Hypothalamus (tissue), 51 donors: ENCODE measurements at regions not wholly inside any gene's neighbourhood (a gene's known extent, or its start where the extent isn't known, plus 50 kb on each side); places are given as distances from the start of the nearest gene placed in this dataset.

Experiments
- DNase-seq, 51 donors: peaks; one replicate each; lab custom pipeline; 2025; lab: John Stamatoyannopoulos, UW

- DNase-seq = no peak
Measured at GRCh38 chr18:46262856-46263255, 158.7 kb downstream of the HAUS1 start.

DNA sequence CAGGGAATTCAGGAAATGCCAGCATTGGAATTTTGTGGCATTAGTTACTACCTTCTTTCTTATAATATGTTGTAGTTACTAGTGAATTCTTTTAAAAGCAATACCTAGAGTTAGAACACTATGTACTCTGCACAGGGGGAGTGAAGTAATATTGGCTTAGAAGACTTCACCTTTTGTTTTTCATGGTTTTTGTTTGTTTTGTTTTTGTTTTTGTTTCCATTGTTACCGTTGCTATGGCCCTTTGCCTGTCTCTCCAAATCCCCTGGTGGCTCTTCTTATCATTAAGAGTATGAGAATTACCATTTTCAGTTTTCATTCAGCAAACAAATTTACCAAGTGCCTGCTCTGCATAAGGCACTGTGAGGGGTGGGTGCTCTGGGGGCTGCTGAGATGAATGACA, 160.1 kb downstream of the HAUS1 start:
- DNase-seq = no peak

DNA sequence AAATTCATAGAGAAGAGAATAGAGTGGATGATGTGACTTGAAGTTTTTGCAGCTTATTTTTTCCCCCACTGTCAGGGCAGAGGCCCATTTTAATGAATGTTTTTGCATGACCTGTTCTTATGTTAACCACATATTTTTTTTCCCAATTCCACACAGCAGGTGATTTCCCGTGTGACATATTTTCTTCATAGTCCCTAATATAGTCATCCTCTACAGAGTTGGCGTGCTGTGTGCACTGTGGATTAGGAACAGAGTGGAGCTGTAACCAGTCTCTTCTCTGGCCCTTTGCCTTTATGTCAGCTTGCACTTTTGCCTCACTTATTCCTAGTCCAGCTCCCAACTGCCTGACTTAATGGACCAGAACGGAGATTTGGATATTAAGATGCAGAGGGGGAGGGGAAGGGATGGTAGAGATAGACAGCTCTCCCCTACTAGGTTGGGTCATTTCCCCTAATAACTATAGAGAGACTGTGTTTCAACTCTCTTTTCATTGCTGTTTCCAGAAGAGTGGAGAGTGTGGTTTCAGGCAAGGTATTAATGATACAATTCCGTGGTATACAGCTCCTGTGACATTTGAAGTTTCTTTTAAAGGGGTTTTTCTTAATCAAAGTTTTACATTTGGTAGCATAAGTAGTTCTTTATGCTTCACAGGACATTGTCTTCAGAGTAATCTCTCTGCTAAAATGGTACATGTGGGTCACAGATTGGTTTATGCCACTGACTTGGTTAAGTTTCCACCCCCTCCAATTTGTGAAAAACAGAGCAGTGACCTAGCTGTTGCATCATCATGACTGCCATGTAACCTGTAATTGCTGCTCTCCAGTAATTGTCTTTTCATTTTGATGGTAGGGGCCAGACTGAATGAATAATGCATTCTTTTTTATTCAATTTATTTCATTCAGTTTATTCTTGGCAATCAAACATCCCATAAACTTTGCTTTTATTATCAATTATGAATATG, 161.3 kb downstream of the HAUS1 start:
- DNase-seq = no peak

- DNase-seq = no peak
Measured at GRCh38 chr18:46266473-46266872, 162.3 kb downstream of the HAUS1 start.

DNA sequence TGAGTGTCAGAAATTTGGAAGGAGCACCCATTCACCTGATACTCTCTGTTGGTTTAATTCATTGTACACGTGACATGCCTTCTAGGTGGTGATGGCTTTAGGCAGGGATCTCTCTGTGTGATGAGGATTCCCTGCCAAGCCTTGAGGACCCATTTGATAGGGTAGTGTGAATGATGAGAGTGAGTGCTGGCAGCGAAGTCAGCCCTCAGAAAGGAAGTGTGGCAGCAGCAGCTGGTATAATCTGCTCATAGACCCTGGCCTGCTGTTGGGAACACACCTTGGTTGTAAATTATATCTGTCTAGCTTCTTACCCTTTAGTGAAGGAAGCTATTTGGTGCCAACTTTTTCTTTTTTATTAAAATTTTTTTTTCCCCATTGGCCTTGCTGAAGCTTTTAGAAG, 164.5 kb downstream of the HAUS1 start:
- no peak for DNase-seq

GRCh38 chr18:46269275-46269674, 165.1 kb downstream of the HAUS1 start:
- no peak for DNase-seq

DNA sequence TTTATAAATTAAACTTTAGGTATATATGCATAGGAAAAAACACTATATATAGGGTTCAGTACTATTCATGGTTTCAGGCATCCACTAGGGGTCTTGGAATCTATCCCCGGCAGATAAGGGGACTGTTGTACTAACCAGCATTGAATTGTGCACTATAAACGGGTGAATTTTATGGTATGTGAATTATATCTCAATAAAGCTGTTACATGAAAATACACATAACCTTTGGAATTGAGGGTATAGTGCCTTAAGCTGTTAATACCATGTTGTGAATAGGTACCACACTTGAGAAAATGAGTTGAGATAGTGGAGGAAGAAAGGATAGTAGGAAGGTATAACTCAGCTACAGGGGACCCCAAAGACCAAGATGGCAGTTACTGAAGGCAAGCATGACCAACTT, 167.3 kb downstream of the HAUS1 start:
- no peak for DNase-seq

DNA sequence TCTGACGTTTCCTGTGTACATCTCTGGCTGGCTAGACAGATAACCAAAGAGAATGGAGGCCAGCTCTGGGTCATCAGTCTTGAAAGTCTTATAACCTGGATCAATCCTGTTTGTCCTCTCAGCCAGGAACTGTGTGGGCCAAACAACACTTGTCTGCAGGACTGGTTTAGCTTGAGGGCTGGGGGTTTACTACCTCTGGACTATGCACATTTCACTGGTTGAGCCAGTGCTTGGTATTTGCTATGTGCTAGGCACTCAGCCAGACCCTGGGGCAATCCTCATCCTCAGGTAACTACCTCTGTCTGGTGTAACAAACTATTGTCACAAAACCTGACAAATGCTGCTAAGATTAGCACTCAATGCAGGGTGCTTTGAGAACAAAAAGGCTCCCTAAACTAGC, 169.7 kb downstream of the HAUS1 start:
- no peak for DNase-seq

DNA sequence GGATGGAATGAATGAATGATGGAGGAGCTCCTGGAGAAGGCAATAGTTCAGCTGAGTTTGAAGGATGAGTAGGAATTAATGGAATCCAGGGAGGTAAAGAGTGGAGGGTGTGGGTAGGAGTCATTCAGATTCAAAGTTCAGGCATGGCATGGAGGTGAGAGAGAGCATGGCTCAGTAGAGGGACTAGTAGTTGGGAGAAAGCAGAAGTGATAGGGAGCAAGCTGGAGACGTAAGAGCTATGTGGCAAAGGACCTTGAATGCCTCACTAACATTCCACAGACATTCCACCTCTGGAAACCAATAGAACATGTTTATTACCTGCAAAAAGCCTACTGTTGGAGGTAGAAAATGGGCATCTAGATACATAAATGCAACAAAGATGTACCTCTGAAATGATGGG, 170.1 kb downstream of the HAUS1 start:
- DNase-seq = no peak

- DNase-seq = no peak
Measured at GRCh38 chr18:46275370-46275769, 171.2 kb downstream of the HAUS1 start.

DNA sequence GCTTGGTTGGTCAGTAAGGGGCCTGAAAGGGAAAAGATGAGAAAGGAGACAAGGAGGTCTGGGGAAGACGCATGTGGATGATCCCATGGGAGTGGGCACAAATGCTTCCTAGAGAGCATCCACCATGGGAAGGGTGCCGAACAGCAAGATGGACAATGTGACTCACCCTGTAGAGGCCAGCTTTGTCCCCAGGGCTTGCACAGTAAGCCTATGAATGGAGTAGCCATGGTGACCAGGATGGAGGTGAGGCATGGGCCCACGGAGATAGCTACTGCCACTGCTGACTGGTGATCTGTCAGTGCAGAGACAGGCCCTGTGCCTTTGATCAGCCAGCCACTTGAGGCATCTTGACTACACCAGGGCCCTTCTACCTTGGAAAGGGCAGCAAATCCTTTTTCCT, 172.6 kb downstream of the HAUS1 start:
- no peak for DNase-seq

- no peak for DNase-seq
Measured at GRCh38 chr18:46278481-46279465, 174.6 kb downstream of the HAUS1 start.

GRCh38 chr18:46279673-46280072, 175.5 kb downstream of the HAUS1 start:
- no peak for DNase-seq

- peak in 40 of 51 donors; percentile 2 to 72 (median 30) for DNase-seq
Measured at GRCh38 chr18:46281185-46282176, 177.3 kb downstream of the HAUS1 start.

- peak in 1 of 51 donors; percentile 26 for DNase-seq
Measured at GRCh38 chr18:46282177-46282570, 178.0 kb downstream of the HAUS1 start.

DNA sequence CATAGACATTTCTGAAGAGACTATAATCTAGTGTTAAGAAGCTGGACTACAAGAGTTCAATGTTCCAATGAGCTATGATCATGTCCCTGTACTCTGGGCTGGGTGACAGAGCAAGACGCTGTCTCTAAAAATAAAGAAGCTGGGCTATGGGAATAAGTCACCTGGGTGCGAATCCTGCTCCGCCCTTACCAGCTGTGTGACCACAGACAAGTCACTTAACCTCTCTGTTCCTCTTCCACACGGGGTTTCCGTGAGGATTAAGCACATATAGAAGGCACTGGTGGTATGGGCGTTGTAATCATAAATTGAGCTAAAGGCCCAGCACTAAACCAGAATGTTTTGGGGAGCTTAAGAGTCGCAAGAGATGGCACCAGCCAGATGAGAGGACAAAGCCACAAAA, 178.5 kb downstream of the HAUS1 start:
- DNase-seq = no peak

DNA sequence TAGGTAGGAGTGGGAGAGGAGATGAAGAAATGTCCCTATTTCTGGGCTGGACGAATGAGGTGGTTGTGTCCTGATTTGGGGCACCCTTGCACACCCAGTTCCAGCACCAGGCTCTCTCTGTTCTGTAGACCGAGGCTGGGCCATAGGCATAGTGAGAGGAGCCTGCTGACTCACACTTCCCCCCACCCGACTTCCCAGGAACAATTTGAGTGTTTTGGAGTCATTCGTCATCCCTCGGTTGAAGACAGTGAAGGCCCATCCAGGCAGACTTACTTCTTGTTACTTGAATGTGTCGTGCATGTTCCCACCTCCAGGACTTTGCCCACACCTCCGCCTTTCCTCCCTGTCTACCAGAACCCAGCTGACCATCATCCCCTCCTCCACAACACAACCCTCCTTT, 179.1 kb downstream of the HAUS1 start:
- DNase-seq = peak in 3 of 51 donors; percentile 3 to 42 (median 21)

- no peak for DNase-seq
Measured at GRCh38 chr18:46283895-46284295, 179.7 kb downstream of the HAUS1 start.

DNA sequence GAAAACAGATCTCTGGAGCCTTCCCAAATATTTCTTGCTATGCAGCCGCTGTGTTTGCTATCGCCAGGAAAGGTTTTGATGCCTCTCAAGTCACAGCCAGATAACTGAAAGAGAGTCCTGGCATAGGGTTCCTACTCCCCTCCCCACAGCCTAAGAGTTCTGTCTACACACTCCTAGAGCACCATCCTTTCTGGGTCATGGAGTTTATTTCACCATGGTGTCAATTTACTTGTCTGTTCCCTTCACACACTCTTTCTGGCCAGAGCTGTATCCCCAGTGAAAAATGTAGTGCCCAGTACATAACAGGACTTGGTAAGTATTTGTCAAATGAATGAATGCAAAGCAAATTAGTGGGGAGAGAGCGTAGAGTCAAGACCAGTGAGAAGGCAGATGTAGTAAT, 185.3 kb downstream of the HAUS1 start:
- DNase-seq = no peak

DNA sequence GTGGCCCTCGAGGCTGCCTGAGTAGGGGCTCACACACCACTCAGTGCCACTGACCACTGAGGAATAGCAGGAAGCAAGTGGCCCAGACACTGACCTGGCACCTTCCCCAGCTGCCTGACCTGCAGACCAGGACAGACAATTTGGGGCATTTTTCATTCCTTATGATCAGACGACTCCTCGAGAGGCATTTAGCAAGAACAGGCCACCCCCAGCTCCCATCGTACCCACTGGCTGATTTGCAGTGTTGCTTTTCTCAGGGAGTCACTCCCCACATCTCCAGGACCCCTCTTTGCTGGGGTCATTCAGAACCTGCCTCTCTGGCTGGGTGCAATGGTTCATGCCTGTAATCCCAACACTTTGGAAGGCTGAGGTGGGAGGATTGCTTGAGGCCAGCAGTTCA, 185.7 kb downstream of the HAUS1 start:
- no peak for DNase-seq
